Calu3 (cell line): ENCODE measurements at regions not wholly inside any gene's neighbourhood (a gene's known extent, or its start where the extent isn't known, plus 50 kb on each side); places are given as distances from the start of the nearest gene placed in this dataset.

Experiments
- BruUV-seq: library from RNA; stranded (reverse); fragments of 400-500 nt; replicated peaks from 2 replicates; lab custom pipeline; 2021; lab: Mats Ljungman, UMichigan
- CTCF ChIA-PET: fragments of 300-600 bp; sonication (Branson Sonifier 250); formaldehyde crosslinking; loops from one replicate; lab custom pipeline; 2022; ENCODE audit warnings: antibody characterized with exemption; lab: Charles Lee
- DNase-seq: peaks from one replicate; pipeline ENCODE4 v3.0.0; 2022
- H3K27ac Mint-ChIP-seq: one replicate; pipeline ENCODE4 v1.8.0; 2022; ENCODE audit warnings: mixed read lengths; ENCODE audit not compliant: unreplicated experiment
- H3K27me3 Mint-ChIP-seq: one replicate; pipeline ENCODE4 v1.8.0; 2022; ENCODE audit warnings: mixed read lengths; ENCODE audit not compliant: unreplicated experiment
- H3K36me3 Mint-ChIP-seq: one replicate; pipeline ENCODE4 v1.8.0; 2022; ENCODE audit warnings: mild to moderate bottlenecking, moderate library complexity, mixed read lengths; ENCODE audit not compliant: insufficient read depth, unreplicated experiment
- H3K4me1 Mint-ChIP-seq: one replicate; pipeline ENCODE4 v1.8.0; 2022; ENCODE audit warnings: mild to moderate bottlenecking, low read depth, mixed read lengths; ENCODE audit not compliant: unreplicated experiment
- H3K4me3 Mint-ChIP-seq: one replicate; pipeline ENCODE4 v1.8.0; 2022; ENCODE audit warnings: mild to moderate bottlenecking, low read depth, moderate library complexity, mixed read lengths; ENCODE audit not compliant: unreplicated experiment
- H3K9me3 Mint-ChIP-seq: one replicate; pipeline ENCODE4 v1.8.0; 2022; ENCODE audit warnings: low read depth, mixed read lengths; ENCODE audit not compliant: unreplicated experiment
- intact Hi-C: fragments of 100-400 bp; cut with micrococcal nuclease; formaldehyde crosslinking; loops from one replicate; pipeline ENCODE4 v1.10.0; 2022; ENCODE audit not compliant: unreplicated experiment
- TF ChIP-seq, protein P1 (sequence below): fragments of 200-600 bp; IDR thresholded peaks from one replicate; pipeline ENCODE4 v1.8.0; 2022; ENCODE audit warnings: antibody characterized with exemption; ENCODE audit not compliant: unreplicated experiment

DNA sequence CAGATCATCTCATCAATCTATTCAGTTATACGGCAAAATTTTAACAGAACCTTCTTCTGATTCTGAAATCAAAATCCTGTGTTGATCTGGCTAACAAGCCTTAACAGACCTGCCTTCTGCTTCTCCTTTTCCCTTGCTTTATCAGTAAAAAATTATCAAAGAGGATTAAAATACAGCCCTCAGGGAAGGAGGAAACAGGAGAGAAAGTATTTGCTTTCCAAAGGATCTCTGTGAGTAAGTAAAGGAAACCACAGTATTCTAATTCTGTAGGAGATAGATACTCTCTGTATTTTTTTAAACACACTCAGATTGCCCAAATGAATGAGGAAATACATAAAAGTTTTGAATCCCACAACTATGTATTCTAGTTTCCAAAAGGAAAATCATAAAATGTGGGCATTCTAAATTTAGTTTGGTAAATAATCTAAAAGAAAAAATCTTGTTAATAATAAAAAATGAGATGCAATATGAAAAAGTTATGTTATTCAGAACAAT, 221.8 kb downstream of the ZIC1 start:
- Mint-ChIP-seq H3K4me1 (no peaks in the 10 kb centered on the region), H3K9me3 (peaks cover 2% of the 10 kb centered on the region), H3K36me3 (no peaks in the 10 kb centered on the region), H3K4me3 (no peak overlapping the region), H3K27ac (no peak overlapping the region), H3K27me3 (no peaks in the 10 kb centered on the region)
- TF ChIP-seq, protein P1, sequence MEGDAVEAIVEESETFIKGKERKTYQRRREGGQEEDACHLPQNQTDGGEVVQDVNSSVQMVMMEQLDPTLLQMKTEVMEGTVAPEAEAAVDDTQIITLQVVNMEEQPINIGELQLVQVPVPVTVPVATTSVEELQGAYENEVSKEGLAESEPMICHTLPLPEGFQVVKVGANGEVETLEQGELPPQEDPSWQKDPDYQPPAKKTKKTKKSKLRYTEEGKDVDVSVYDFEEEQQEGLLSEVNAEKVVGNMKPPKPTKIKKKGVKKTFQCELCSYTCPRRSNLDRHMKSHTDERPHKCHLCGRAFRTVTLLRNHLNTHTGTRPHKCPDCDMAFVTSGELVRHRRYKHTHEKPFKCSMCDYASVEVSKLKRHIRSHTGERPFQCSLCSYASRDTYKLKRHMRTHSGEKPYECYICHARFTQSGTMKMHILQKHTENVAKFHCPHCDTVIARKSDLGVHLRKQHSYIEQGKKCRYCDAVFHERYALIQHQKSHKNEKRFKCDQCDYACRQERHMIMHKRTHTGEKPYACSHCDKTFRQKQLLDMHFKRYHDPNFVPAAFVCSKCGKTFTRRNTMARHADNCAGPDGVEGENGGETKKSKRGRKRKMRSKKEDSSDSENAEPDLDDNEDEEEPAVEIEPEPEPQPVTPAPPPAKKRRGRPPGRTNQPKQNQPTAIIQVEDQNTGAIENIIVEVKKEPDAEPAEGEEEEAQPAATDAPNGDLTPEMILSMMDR, result no peak
- intact Hi-C loops, result no loop called here
- BruUV-seq, result no TSS peak
- CTCF ChIA-PET, result no interaction called here
- no peak for DNase-seq

DNA sequence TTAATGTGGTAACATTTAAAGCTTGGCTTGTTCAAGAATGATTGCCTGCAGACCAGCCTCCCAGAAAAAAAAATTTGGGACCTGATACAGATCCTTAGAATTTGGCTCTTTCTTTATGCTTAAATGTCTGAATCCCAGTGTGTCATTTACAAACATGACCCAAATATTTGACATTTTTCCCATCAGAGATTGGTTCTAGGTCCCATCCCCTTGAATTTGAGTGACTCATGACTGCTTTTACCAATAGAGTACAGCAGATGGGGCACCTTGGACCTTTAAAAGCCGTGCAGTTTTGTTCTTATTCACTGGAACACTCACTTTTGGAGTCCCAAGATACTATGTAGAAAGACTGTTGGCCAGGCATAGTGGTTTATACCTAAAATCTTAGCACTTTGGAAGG, 231.6 kb downstream of the ZIC1 start:
- TF ChIP-seq, protein P1, result no peak
- no peak overlapping the region for H3K27ac Mint-ChIP-seq
- intact Hi-C loops, result no loop called here
- no TSS peak for BruUV-seq
- peaks cover 8% of the 10 kb centered on the region for H3K9me3 Mint-ChIP-seq
- no peaks in the 10 kb centered on the region for H3K36me3 Mint-ChIP-seq
- DNase-seq, result no peak
- H3K27me3 Mint-ChIP-seq, result no peaks in the 10 kb centered on the region
- CTCF ChIA-PET, result interaction anchor here (0.7 to 1.8 kb wide), 2 partner anchors 246 to 437 kb away, joined by 5 read pairs; no protein-coding TSS in a partner anchor
- no peaks in the 10 kb centered on the region for H3K4me1 Mint-ChIP-seq
- H3K4me3 Mint-ChIP-seq, result no peak overlapping the region

DNA sequence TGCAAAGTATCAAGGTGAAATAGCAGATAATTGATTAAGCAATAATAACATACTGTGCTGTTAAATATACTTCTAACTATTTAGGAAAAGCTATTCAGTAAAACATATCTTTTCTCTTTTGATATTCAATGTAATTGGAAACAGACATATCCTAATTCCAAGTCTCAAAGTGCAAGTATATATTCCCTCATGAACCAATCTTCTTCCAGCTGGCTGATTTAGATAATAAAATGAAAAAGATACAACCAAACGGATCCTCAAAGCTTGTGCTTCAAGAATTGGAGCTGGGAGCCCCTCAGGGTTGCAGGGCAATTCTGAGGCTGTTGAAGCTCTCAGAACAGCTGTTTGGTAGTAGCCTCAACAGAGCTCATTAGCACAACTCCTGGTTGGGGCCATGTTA, 236.6 kb downstream of the ZIC1 start:
- Mint-ChIP-seq H3K4me3 (no peak overlapping the region), H3K27ac (no peak overlapping the region), H3K9me3 (peaks cover 2% of the 10 kb centered on the region), H3K36me3 (no peaks in the 10 kb centered on the region), H3K4me1 (no peaks in the 10 kb centered on the region), H3K27me3 (no peaks in the 10 kb centered on the region)
- CTCF ChIA-PET, result interaction anchor here (1.1 to 1.6 kb wide), 3 partner anchors 8 to 300 kb away, joined by 3 to 10 read pairs (median 5); no protein-coding TSS in a partner anchor
- no TSS peak for BruUV-seq
- intact Hi-C loops, result no loop called here
- no peak for DNase-seq
- TF ChIP-seq, protein P1, result no peak

DNA sequence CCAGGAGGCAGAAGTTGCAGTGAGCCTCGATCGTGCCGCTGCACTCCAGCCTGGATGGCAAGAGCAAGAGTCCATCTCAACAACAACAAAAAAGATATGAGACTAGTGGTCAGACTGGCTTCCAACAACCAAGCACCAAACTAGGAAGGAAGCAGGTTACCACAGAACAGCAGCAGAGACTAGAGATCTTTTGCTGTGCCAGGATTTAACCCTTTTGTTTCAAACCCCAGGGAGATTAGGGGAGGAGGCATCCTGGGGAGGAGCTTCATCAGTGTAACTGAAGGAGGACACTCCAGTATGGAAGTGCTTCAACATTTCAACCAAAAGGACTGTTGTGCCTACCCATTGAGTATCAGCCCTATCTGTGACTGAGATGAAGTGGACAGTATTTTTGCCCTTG, 240.3 kb downstream of the ZIC1 start:
- peaks cover 2% of the 10 kb centered on the region for H3K9me3 Mint-ChIP-seq
- TF ChIP-seq, protein P1, result no peak
- H3K36me3 Mint-ChIP-seq, result no peaks in the 10 kb centered on the region
- intact Hi-C loops, result no loop called here
- CTCF ChIA-PET, result no interaction called here
- no peak overlapping the region for H3K4me3 Mint-ChIP-seq
- BruUV-seq, result no TSS peak
- H3K27ac Mint-ChIP-seq, result no peak overlapping the region
- no peak for DNase-seq
- no peaks in the 10 kb centered on the region for H3K4me1 Mint-ChIP-seq
- H3K27me3 Mint-ChIP-seq, result no peaks in the 10 kb centered on the region
